ENCODE measurements at regions not wholly inside any gene's neighbourhood (a gene's known extent, or its start where the extent isn't known, plus 50 kb on each side); places are given as distances from the start of the nearest gene placed in this dataset.

DNA sequence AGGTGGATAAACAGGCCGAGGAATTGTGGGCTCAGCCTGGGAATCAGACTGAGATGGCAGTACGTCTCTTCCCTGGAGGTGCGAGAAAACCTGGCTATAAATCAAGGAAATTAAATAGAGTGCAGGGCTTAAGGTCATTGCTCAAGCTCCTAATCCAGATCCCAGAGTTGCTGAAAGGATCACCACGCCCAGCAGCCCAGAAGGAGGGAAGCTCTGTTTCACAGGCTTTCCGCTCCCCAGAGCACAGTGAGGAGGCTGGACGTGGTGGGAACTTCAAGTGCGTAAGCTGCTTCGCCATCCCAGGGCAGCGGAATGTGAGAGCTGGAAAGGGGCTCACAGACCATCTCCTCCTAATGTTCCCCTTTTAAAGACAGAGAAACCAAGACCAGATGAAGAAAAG is 651.6 kb upstream of the TBX3 start:
- H3K27me3 ChIP-seq, result no peaks in the 10 kb centered on the region
- no peak overlapping the region for H3K4me2 ChIP-seq
- no peak overlapping the region for H2AFZ ChIP-seq
- no peaks in the 10 kb centered on the region for H3K9me2 ChIP-seq (replicated peaks; ENCODE audit: insufficient read depth)
- WGBS (ENCODE audit: low lambda C conversion rate, missing lambda C conversion rate), result 77% methylated on average over 9 of the region's 9 CpGs
- TF ChIP-seq, protein P1, sequence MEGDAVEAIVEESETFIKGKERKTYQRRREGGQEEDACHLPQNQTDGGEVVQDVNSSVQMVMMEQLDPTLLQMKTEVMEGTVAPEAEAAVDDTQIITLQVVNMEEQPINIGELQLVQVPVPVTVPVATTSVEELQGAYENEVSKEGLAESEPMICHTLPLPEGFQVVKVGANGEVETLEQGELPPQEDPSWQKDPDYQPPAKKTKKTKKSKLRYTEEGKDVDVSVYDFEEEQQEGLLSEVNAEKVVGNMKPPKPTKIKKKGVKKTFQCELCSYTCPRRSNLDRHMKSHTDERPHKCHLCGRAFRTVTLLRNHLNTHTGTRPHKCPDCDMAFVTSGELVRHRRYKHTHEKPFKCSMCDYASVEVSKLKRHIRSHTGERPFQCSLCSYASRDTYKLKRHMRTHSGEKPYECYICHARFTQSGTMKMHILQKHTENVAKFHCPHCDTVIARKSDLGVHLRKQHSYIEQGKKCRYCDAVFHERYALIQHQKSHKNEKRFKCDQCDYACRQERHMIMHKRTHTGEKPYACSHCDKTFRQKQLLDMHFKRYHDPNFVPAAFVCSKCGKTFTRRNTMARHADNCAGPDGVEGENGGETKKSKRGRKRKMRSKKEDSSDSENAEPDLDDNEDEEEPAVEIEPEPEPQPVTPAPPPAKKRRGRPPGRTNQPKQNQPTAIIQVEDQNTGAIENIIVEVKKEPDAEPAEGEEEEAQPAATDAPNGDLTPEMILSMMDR (IDR thresholded peaks at IDR 0.05; ENCODE audit: poor library complexity), result no peak
- no peaks in the 10 kb centered on the region for H3K9me3 ChIP-seq (ENCODE audit: low read depth)
- H3K4me3 ChIP-seq, result no peak overlapping the region
- no peak for DNase-seq (ENCODE audit: low spot score)
- peak overlapping the region; percentile 13 for H3K27ac ChIP-seq
- H4K20me1 ChIP-seq (ENCODE audit: insufficient read depth, poor library complexity, severe bottlenecking), result no peaks in the 10 kb centered on the region
- H3K4me1 ChIP-seq (ENCODE audit: insufficient read depth), result peaks cover 13% of the 10 kb centered on the region
- H3K79me2 ChIP-seq, result no peaks in the 10 kb centered on the region
- H3K36me3 ChIP-seq (replicated peaks; ENCODE audit: insufficient read depth, low read depth), result no peaks in the 10 kb centered on the region

DNA sequence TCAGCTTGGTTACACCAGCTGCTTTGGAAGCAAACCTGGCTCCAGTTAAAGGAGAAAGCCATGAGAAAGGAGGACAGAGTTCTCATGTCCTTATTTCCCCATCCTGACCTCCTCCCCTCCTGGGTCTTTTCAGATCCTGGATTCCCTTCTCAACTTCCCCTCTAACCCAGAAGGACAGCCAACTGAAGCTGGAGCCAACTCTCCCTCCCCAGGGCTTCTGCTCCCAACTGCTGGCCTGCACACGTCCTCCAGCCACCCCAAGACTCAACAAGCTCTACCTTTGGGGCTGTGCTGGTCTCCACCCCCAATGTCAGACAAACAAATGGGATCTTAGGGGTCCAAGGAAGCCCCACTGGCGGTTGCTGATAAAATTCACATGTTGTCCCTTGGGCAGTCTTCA is 651.1 kb upstream of the TBX3 start:
- no peak overlapping the region for H2AFZ ChIP-seq
- no peaks in the 10 kb centered on the region for H3K9me2 ChIP-seq (replicated peaks; ENCODE audit: insufficient read depth)
- TF ChIP-seq EZH2phosphoT487 (IDR thresholded peaks at IDR 0.05; ENCODE audit: low read depth, severe bottlenecking, unreplicated experiment), result no peak
- TF ChIP-seq, protein P1 (IDR thresholded peaks at IDR 0.05; ENCODE audit: poor library complexity), result no peak
- TF ChIP-seq EZH2 (IDR thresholded peaks at IDR 0.05; ENCODE audit: borderline replicate concordance), result no peak
- H3K36me3 ChIP-seq (replicated peaks; ENCODE audit: insufficient read depth, low read depth), result no peaks in the 10 kb centered on the region
- H3K4me3 ChIP-seq, result no peak overlapping the region
- no peaks in the 10 kb centered on the region for H3K79me2 ChIP-seq
- H3K9me3 ChIP-seq (ENCODE audit: low read depth), result no peaks in the 10 kb centered on the region
- peak overlapping the region; percentile 13 for H3K27ac ChIP-seq
- no peaks in the 10 kb centered on the region for H3K27me3 ChIP-seq
- peaks cover 13% of the 10 kb centered on the region for H3K4me1 ChIP-seq (ENCODE audit: insufficient read depth)
- no peak overlapping the region for H3K4me2 ChIP-seq
- WGBS (ENCODE audit: low lambda C conversion rate, missing lambda C conversion rate), result 98% methylated on average over 2 of the region's 2 CpGs
- DNase-seq (ENCODE audit: low spot score), result no peak
- no peaks in the 10 kb centered on the region for H4K20me1 ChIP-seq (ENCODE audit: insufficient read depth, poor library complexity, severe bottlenecking)

DNA sequence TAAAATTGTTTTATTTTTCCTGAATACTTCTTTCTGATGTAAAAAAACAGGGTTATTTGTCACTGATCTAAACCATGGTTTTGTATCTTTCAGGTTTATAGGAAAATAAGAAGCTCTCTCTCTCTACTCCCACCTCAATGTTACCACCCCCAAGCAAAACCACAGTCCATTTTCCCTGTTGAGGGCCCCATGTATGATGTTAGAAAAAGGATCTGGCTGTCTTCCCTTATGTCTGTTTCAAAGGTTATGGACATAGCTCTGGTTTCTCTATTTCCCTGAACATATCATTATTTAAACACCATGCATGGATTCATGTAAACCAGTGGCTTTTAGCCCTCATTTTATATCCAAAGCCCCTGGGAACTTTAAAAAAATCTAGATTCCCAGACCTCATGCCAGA is 649.0 kb upstream of the TBX3 start:
- H4K20me1 ChIP-seq (ENCODE audit: insufficient read depth, poor library complexity, severe bottlenecking), result no peaks in the 10 kb centered on the region
- H2AFZ ChIP-seq, result no peak overlapping the region
- H3K9me2 ChIP-seq (replicated peaks; ENCODE audit: insufficient read depth), result no peaks in the 10 kb centered on the region
- H3K4me2 ChIP-seq, result no peak overlapping the region
- H3K27me3 ChIP-seq, result no peaks in the 10 kb centered on the region
- no peak for TF ChIP-seq EZH2 (IDR thresholded peaks at IDR 0.05; ENCODE audit: borderline replicate concordance)
- TF ChIP-seq EZH2phosphoT487 (IDR thresholded peaks at IDR 0.05; ENCODE audit: low read depth, severe bottlenecking, unreplicated experiment), result peak; percentile 76
- TF ChIP-seq, protein P1 (IDR thresholded peaks at IDR 0.05; ENCODE audit: poor library complexity), result no peak
- peak overlapping the region; percentile 77 for H3K27ac ChIP-seq
- H3K4me1 ChIP-seq (ENCODE audit: insufficient read depth), result peaks cover 13% of the 10 kb centered on the region
- peak; percentile 38 for DNase-seq (ENCODE audit: low spot score)
- no peaks in the 10 kb centered on the region for H3K9me3 ChIP-seq (ENCODE audit: low read depth)
- no peaks in the 10 kb centered on the region for H3K79me2 ChIP-seq
- no peak overlapping the region for H3K4me3 ChIP-seq
- H3K36me3 ChIP-seq (replicated peaks; ENCODE audit: insufficient read depth, low read depth), result no peaks in the 10 kb centered on the region

DNA sequence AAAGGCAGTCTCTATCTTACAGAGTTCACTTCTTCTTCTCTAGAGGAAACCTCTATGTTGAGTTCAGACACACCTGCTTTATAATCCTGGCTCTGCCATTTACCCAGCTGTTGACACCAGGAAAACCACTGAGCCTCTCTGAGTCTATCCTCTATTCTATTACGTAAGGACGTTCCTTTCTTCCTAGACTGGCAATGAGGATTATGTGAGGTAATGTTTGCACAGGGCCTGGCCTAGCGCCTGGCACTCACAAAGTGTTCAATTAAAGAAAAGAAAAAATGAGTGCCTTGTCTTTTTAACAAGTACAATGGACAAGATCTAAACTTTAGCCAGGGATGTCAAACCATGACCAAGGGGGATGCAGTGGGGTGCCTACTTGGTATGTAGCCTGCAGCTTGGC is 641.9 kb upstream of the TBX3 start:
- no peak overlapping the region for H2AFZ ChIP-seq
- no peaks in the 10 kb centered on the region for H3K79me2 ChIP-seq
- TF ChIP-seq EZH2phosphoT487 (IDR thresholded peaks at IDR 0.05; ENCODE audit: low read depth, severe bottlenecking, unreplicated experiment), result no peak
- TF ChIP-seq, protein P1 (IDR thresholded peaks at IDR 0.05; ENCODE audit: poor library complexity), result no peak
- TF ChIP-seq EZH2 (IDR thresholded peaks at IDR 0.05; ENCODE audit: borderline replicate concordance), result no peak
- no peaks in the 10 kb centered on the region for H3K27me3 ChIP-seq
- no peak for DNase-seq (ENCODE audit: low spot score)
- H3K36me3 ChIP-seq (replicated peaks; ENCODE audit: insufficient read depth, low read depth), result no peaks in the 10 kb centered on the region
- no peak overlapping the region for H3K4me2 ChIP-seq
- no peaks in the 10 kb centered on the region for H3K9me3 ChIP-seq (ENCODE audit: low read depth)
- no peaks in the 10 kb centered on the region for H3K4me1 ChIP-seq (ENCODE audit: insufficient read depth)
- no peaks in the 10 kb centered on the region for H3K9me2 ChIP-seq (replicated peaks; ENCODE audit: insufficient read depth)
- H3K27ac ChIP-seq, result peak overlapping the region; percentile 2
- no peak overlapping the region for H3K4me3 ChIP-seq
- 81% methylated on average over 3 of the region's 3 CpGs for WGBS (ENCODE audit: low lambda C conversion rate, missing lambda C conversion rate)
- H4K20me1 ChIP-seq (ENCODE audit: insufficient read depth, poor library complexity, severe bottlenecking), result no peaks in the 10 kb centered on the region

Data from hepatocyte (in vitro differentiated cells).